GM18909 (cell line): ENCODE measurements at regions not wholly inside any gene's neighbourhood (a gene's known extent, or its start where the extent isn't known, plus 50 kb on each side); places are given as distances from the start of the nearest gene placed in this dataset.
"Not testable (repeated sequence)": the region's sequence is repeated elsewhere in the genome, so short reads cannot be mapped to it uniquely, and the experiment has no call there.

Experiments used
- ATAC-seq: cut with Tn5 transposase; IDR thresholded peaks from one replicate; pipeline ENCODE4 v1.9.1; 2021; ENCODE audit warnings: mild to moderate bottlenecking; ENCODE audit not compliant: unreplicated experiment, poor library complexity

DNA sequence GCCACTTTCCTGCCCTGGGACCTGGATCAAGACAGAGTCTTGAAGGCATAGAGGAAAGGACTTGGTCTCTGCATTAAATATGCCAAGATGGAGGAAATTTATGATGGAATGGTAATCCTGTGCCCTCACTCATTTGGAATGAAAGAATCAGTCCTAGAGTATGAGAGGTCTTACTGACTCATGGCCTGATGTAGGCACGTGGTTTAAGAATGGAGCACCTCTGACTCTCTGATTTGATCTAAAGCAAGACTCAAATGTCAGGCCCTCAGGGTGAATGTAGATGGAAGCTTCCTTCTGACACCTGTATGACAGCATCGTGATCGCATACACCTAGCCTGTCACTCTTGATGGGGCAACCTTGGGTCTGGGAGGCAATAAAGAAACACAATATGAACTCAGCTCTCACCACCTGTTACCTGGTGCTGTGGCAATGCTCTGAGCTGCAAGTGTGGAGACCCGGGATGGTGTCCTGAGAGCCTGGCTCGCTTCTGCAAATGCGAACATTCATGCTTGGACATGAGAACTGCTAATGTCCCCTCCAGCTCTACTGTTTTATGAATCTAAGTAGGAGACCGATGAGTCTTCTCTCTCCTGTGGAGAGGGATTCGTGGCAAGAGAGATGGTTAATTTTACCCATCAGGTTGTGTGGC is 229.9 kb downstream of the ABCC12 start:
- no peak for ATAC-seq

DNA sequence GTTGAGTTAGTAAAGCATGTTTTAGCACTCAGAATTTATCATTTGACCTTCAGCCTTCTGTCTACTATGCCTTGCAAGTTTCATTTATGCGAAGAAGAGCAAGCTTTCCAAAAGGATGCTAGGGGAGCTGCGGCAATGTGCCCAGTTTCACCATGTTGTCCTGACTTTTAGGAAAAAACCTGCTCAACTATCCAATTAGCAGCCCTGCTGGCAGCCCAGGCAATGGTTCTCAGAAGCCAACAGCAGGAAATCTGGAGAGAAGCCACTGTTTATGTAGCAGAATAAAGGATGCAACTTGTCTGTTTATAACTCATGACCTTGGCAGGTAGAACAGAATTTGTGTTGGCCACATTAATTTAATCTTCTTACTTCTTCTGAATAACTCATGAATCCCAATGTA is 230.8 kb downstream of the ABCC12 start:
- ATAC-seq: no peak

DNA sequence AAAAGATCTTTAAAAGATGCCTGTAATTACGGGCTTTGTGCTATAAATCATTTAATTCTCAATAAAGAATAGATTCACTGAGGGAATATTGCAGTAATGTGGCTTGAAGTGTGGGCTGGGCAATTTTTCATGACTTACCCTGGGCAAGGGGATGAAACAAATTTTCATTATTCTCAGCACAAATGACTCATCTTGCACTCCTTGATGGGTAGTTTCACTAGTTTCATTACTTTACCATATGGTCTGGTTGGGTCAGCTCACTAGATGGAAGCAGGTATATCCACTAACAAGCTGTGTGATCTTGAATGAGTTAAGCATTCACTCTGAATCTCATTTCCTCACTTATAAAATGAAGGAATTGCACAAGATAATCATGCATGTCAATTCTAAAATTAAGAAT is 234.3 kb downstream of the ABCC12 start:
- ATAC-seq: no peak

DNA sequence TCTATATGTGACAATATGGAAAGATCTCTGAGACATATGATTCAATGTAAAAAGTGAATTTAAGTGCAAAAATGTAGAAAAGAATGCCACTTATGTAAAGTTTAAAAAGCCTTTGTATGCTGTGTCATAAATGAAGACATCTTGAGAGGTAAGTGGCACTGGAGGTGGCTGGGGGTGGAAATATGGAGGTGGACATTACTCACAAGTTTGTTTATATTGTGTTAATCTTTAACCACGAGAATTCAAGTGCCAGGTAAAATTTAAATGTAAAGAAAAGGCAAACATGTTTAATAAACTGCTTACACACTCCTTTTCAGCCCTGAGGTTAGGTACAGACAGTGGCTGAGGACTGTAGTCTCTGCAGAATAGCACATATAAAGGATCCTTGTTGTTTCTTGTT is 235.1 kb downstream of the ABCC12 start:
- ATAC-seq: no peak

DNA sequence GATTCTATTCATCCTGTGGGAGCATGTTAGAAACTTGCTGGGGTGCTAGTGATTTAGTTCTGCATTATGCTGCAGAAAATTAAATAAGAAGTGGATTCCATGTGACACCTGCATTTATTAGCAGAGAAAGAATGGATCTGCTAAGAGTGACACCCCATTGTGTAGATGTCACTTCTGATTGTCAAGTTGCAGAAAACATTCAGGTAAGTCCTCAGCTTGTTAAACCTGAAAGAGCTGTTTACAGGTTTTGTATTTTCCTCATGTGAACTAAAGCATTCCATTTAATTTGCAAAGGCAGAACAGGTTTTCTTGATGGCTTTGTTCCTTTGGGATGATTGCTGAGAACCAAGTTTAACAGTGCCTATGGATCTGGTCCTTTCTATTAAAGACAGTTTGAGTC is 238.7 kb downstream of the ABCC12 start:
- ATAC-seq: no peak

DNA sequence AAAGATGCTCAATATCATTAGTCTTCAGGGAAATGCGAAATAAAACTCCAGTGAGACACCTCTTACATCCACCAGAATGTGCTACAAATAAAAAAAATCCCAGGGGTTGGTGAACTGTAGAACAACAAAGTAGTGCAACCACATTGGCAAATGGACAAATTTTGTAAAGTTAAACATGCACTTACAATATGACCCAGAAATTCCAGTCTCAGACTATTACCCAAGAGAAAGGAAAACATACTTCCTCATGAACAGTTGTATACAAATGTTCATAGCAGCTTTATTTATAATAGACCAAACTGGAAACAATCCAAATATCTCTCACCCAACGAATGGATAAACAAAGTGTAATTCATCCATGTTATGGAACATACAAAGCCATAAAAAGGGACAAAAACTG is 239.5 kb downstream of the ABCC12 start:
- no peak for ATAC-seq

DNA sequence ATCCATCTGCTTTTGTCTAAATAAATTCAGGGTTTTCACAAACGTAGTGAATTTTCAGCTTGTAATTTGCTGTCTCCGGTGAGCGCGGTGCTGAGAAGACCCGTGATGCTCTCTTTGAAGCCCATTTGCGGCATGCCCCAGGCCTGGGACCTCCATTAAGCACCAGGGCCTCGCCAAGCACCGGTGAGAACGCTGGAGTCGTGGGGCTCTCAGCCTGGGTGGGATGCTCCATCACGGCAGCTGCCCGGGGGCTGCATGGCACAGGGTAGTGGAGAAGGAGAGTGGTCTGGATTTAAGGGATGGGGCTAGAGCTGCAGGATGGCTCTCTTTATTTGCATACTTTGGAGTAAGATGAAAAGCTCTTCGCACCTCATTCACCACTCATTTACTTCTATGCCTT is 248.7 kb downstream of the ABCC12 start:
- no peak for ATAC-seq

DNA sequence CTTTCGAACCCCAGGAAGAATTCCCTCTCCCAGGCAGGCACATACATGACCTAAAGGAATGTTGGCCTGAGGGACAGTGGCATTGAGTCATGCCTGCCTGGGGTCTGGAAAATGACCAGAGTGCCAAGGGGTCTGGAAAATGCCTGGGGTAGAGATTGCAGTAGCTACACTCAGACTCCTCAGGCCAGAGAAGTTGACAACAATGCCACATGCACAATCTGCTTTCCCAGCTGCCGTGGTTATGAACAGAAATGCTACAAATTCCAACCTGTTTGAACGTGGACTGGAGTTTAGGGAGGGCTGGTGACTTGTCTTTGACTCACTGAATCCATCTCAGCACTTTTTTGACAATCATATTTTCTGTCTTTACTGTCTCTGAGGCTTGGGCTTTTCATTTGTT is 250.0 kb downstream of the ABCC12 start:
- ATAC-seq: no peak

DNA sequence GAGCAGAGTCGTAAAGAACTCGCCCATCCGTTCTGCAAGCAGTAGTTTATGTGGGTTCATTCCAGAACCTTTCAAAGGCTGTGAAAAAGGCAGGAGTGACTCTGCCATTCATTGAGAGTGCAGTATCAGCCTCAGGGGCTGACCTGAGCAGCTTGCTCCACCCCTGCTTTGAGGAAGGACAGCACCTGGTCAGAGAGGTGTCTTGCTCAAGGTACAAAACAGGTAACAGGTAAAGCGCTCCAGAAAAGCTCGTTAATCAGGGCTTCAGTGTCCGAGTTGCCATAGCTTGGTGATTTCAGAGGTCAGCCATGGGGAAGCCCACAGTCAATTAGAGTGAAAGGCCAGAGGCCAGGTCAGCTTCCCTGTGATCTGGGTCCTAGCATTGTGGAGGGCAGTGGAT is 251.1 kb downstream of the ABCC12 start:
- ATAC-seq: no peak

DNA sequence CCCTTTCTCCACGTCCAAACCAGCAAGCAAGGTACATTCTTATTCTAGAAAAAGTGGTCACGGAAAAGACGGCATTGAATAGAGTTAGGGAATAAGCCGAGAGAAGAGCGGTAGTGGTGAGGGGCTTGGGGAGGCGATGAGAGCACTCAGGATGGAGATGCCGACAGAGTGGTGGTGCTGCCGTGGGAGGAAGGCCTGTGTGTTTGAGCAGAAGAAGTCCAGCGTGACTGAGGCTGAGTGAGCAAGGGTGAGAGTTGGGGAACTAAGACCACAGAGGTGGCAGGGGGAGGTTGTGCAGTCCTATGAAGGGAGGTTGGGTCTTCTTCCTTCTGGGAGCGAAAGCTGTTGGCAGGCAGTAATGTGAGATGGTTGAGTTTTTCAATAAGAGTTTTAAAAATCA is 252.3 kb downstream of the ABCC12 start:
- no peak for ATAC-seq

DNA sequence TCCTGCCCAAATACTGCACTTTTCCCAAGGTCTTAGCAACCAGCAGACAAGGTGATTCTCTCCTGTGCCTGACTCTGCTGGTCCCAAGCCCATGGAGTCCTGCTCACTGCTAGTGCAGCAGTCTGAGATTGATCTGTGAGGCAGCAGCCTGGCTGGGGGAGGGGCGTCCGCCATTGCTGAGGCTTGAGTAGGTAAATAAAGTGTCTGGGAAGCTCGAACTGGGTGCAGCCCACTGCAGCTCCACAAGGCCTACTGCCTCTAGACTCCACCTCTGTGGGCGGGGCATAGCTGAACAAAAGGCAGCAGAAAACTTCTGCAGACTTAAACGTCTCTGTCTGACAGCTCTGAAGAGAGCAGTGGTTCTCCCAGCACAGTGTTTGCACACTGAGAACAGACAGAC is 258.7 kb downstream of the ABCC12 start:
- not testable (repeated sequence) for ATAC-seq

DNA sequence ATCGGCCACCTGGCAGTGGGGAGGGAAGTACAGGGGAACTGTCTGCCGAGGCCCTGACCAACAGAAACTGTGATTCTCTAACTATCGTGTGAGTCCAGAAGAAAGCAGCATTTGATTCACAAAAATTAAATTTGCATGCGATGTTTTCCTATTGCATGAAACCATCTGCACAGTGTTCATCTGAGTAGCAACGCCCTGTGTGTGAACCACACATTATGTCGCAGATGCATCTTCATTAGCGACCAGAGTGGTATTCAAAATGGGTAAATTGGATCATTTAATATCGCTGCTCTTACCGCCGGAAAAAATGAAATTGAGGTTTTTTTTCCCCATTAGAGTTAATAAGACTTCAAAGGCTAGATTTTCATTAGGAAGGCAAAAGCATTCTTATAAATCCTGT is 260.6 kb downstream of the ABCC12 start:
- ATAC-seq: no peak

DNA sequence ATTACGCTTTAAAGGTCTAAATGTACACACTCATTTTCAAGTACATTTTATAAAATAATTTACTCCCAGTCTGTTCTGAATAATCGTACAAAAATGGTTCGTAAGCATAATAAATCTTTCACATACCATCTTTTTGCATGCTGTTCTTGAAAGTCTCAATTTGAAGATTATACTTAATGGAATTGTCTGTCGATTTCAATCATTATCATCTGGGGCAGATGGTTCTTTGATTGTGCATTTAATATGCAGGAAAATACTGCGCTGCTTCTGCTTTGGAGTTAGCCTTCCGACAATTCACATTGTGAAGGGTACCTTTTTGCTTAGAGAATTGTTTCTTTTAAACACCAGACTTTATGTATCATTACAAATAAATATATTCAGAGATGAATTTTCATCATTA is 262.8 kb downstream of the ABCC12 start:
- no peak for ATAC-seq

DNA sequence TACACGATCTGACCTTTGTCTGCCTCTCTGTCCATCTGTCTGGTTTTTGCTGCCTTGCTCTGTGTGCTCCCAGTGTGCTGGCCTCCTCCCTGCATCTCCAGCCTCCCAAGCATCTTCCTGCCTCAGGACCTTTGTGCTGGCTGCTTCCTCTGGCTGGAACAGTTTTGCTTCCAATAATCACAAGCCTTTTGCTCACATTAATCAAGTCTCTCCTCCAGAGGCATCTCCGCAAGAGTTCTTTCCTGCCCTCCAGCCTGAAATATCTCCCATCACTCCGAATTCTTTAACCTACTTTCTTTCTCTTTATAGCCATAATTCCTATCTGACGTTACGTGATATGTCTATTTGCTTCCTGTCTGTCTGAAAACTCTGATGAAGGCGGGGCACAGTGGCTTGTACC is 267.1 kb downstream of the ABCC12 start:
- no peak for ATAC-seq

DNA sequence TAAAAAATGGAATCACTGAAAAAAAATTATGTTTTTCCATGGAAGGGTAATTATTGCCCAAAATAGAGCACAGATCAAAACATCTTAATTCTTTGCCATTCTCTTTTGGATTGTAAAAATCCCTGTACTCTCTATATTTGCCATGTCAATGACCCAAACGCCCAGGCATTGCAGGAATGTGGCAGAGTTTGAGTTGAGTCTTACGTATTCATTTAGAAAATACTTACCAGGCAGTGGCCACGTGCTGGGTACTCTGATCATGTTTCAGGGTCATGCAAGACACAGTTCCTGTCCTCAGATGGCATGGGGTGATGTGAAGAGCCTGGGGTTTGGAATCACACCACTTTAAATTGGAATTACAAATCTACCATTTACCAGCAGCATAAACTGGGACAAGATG is 267.7 kb downstream of the ABCC12 start:
- no peak for ATAC-seq

DNA sequence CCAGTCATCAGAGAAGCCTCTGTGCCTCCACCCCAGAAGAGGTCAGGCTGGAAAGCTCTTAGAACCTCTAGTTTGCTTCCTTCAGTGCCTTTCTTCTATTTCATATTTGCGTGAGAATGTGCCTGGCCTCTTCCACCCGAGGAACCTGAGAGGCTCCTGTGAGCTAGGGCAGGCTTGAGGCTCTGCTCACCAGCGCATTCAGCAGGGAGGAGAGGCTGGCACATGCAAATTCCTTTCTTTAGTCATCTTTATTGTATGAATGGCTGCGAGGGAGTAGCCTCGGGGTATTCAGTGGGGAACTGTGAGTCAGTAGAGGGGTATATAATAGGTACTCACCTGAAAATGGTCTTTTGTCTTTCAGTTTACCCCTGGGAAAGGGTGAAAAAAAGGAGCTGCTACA is 268.3 kb downstream of the ABCC12 start:
- ATAC-seq: no peak

DNA sequence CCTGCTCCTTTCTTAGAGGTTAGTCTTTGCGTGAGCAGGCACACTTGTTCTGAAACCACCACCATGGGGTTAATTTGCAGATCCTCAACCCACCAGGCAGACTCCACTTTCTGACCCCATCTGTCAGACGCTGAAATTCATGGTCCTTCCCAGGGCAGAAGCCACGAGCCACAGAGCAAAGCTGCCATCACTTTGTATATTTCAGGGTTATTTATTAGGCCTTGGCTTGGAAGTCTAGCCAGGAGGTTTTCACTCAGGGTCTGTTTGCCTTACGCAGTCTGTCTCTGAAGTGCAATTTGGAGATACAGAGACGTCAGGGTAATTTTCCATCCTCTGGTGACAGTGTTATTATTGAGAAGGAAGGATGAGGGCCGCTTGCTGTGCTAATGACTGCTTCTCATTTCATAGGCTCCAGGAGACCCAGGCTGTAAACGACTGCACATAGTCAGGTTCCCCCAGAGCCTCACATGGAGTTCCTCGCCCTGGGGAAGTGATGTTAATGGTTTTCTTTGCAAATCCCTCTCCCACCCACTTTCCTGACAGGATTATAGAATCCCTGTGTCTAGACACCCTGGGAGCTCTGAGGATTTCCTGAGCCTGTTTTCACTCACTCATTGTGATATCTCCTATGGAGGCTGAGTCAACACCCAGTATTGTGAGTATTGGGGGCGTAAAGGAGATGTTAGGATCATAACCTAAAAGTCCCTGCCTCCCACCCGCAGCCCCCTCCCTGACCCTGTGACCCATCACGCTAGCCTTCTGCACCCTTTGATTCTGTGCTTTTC is 269.0 kb downstream of the ABCC12 start:
- no peak for ATAC-seq

DNA sequence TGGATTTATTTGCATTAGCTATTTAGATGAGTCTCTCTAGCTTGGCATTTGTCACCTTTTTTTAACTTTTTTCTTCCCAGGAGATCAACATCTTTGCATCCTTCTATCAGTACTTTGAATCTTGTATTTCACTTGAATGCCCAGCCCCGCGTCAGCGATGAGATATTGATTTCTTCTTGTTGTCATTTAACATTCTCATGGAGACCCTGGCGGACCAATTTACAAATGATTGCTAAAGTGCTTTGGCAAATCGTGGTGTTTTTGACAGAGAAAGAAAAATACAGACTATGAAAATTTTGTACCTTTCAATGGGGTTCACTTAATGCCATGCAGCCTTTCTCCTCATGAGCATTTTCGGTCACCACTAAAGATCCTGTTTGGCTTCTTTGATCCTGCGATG is 269.7 kb downstream of the ABCC12 start:
- no peak for ATAC-seq

DNA sequence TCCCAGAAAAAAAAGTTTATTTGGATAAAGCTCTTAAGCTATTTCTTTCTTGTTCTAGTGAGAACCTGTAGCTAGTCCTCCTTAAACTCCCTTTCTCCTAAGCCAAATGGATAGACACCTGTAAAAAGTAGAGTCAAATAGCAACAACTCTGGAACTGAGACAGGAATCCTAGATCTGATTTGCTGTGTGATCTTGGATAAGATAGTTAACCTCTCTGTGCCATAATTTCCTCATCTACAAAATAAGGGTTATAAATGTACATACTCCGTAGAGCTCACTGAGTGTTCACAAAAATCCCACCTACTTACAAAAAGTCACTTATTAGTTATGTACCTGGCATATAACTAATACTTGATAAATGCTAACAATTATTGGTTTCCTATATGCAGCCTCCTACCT is 270.3 kb downstream of the ABCC12 start:
- no peak for ATAC-seq

DNA sequence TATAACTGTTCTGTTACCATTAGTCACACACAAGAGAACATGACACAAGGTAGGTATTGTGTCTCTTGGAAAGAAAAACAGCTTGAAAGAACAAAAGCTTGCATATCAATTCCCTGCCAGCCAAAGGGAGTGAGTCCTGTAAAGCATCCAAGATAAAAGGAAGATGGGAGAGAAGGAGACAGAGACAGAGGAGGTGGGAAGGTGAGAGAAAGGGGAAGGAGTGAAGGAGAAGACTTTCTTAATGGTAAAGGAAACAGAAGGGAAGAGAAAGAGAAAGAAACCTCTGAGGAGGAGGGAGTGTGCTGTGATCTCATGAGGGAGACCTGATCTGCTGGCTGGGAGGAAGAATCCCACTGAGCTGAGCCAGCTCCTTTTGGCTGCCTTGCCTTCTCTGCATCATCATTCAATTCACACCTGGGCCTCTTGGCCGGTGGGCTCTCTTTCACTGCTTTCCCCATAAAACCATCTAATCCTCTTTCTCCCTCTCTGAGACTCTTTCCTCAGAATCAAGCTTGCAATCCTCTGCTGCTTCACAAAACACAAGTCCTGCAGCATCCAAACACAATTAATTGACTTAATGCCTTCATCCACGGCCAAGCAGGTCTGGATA is 271.6 kb downstream of the ABCC12 start:
- ATAC-seq: no peak

DNA sequence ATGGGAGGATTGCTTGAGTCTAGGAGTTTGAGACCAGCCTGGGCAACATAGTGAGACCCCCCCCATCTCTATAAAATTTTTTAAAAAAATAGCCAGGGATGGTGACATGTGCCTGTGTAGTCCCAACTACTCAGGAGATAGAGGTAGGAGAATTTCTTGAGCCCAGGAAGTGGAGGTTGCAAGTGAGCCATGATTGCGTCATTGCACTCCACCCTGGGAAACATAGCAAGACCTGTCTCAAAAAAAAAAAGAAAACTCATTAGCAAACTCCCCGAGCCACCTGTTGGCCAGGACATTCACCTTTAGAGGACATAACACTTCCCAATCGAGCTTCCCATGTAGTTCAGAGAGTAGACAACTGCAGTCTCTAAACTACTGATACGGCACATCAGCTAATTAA is 274.2 kb downstream of the ABCC12 start:
- no peak for ATAC-seq

DNA sequence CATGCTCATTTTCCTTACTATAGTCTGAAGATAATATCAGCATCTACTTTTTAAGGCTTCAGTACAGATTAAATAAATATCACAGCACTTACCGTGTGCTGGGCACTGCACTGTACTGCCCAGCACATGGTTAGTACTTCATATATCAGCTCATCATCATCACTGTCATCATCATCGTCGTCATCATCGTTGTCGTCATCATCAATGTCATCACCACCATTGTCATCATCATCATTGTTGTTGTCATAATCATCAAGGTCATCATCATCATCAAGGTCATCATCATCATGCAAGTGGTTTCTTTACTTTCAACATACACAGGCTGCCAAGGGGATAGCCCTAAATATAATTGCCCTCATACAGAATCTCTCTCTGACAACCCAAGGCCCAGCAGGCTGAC is 275.1 kb downstream of the ABCC12 start:
- ATAC-seq: no peak
